SU-DHL-6 (cell line): ENCODE measurements at regions not wholly inside any gene's neighbourhood (a gene's known extent, or its start where the extent isn't known, plus 50 kb on each side); places are given as distances from the start of the nearest gene placed in this dataset.

Experiments
- H2AFZ ChIP-seq: fragments of 200-600 bp; sonication (generic); 2 replicates; pipeline ENCODE4 v1.6.1; 2014; ENCODE audit warnings: low read depth, mild to moderate bottlenecking, moderate library complexity, mixed read lengths, antibody characterized with exemption, low read length; ENCODE audit not compliant: severe bottlenecking
- H3F3A ChIP-seq: fragments of 200-600 bp; shearing (Covaris generic); 2 replicates; pipeline ENCODE4 v1.6.0; 2016; ENCODE audit warnings: antibody characterized with exemption, mild to moderate bottlenecking; ENCODE audit not compliant: insufficient read depth
- H3K27ac ChIP-seq: fragments of 200-600 bp; sonication (generic); 2 replicates; pipeline ENCODE4 v1.5.1; 2016; ENCODE audit warnings: low read depth, mild to moderate bottlenecking, low read length, moderate library complexity, mixed read lengths
- H3K27me3 ChIP-seq: fragments of 200-600 bp; sonication (generic), shearing (Covaris generic); 2 replicates; pipeline ENCODE4 v1.6.0; 2014; ENCODE audit warnings: mild to moderate bottlenecking, low read length
- H3K36me3 ChIP-seq: fragments of 200-600 bp; sonication (generic); 2 replicates; pipeline ENCODE4 v1.6.1; 2014; ENCODE audit warnings: mild to moderate bottlenecking, low read length, mixed read lengths
- H3K4me2 ChIP-seq: fragments of 300-600, 200-600 bp; shearing (Covaris generic), sonication (generic); 2 replicates; pipeline ENCODE4 v1.6.0; 2014; ENCODE audit warnings: low read length, low read depth, mild to moderate bottlenecking; ENCODE audit not compliant: poor library complexity, severe bottlenecking
- H3K4me3 ChIP-seq: fragments of 200-600 bp; sonication (generic); 2 replicates; pipeline ENCODE4 v1.5.1; 2014; ENCODE audit warnings: antibody characterized with exemption, low read length, mild to moderate bottlenecking, mixed read lengths; ENCODE audit not compliant: insufficient read depth, poor library complexity, severe bottlenecking
- H3K79me2 ChIP-seq: fragments of 200-600 bp; sonication (generic); 2 replicates; pipeline ENCODE4 v1.6.1; 2014; ENCODE audit warnings: mild to moderate bottlenecking, low read length, moderate library complexity; ENCODE audit not compliant: insufficient read depth
- H3K9ac ChIP-seq: fragments of 200-600 bp; sonication (generic); 2 replicates; pipeline ENCODE4 v1.7.0; 2014; ENCODE audit warnings: mild to moderate bottlenecking, low read length
- H3K9me2 ChIP-seq: fragments of 200-600 bp; sonication (generic); replicated peaks from 2 replicates; pipeline ENCODE4 v1.6.1; 2014; ENCODE audit warnings: low read length; ENCODE audit not compliant: insufficient read depth
- H3K9me3 ChIP-seq: fragments of 200-600 bp; sonication (generic); 2 replicates; pipeline ENCODE4 v1.6.1; 2014; ENCODE audit warnings: low read length, mixed read lengths; ENCODE audit not compliant: insufficient read depth
- H4K20me1 ChIP-seq: fragments of 200-600 bp; sonication (generic); 2 replicates; pipeline ENCODE4 v1.6.1; 2014; ENCODE audit warnings: low read depth, mild to moderate bottlenecking, antibody characterized with exemption, low read length, moderate library complexity, mixed read lengths
- EZH2phosphoT487 ChIP-seq: fragments of 200-600 bp; sonication (generic), shearing (Covaris generic); conservative IDR thresholded peaks from 2 replicates; pipeline ENCODE4 v1.6.1; 2018; ENCODE audit warnings: mild to moderate bottlenecking, antibody characterized with exemption, low read length, moderate library complexity, mixed read lengths
- TF ChIP-seq, protein P1 (sequence below): fragments of 200-600 bp; sonication (generic); IDR thresholded peaks from one replicate; pipeline ENCODE4 v1.5.1; 2017; ENCODE audit warnings: antibody characterized with exemption, mild to moderate bottlenecking, low read length, moderate library complexity; ENCODE audit not compliant: insufficient read depth, poor library complexity, severe bottlenecking

DNA sequence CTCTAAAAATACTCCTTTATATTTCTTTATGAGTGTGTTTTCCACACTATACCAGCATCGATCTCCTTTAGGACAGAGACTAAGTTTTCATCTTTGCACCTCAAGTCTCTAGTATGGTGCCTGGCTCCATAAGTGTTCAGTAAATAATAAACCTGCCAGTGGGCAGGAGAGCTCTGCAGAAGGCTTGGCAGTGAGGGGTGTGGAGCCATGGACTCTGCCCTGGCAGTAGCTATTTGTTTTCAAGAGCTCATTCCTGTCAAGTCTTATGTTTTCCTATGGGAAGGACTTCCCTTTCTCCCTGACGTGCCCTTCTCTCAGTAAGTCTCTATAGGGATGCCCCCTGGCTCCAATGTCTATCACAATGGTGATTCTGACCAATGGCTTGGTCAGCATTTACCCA, 252.2 kb downstream of the PIK3R1 start:
- Histone ChIP-seq H3K4me3 (no peak overlapping the region), H3K79me2 (no peaks in the 10 kb centered on the region), H3K36me3 (no peaks in the 10 kb centered on the region), H2AFZ (no peak overlapping the region), H4K20me1 (no peaks in the 10 kb centered on the region), H3K27ac (no peak overlapping the region), H3K9me3 (no peaks in the 10 kb centered on the region), H3K9ac (no peak overlapping the region), H3K9me2 (no peaks in the 10 kb centered on the region), H3K4me2 (no peak overlapping the region), H3F3A (no peaks in the 10 kb centered on the region), H3K27me3 (no peaks in the 10 kb centered on the region)
- no peak for TF ChIP-seq EZH2phosphoT487
- TF ChIP-seq, protein P1, sequence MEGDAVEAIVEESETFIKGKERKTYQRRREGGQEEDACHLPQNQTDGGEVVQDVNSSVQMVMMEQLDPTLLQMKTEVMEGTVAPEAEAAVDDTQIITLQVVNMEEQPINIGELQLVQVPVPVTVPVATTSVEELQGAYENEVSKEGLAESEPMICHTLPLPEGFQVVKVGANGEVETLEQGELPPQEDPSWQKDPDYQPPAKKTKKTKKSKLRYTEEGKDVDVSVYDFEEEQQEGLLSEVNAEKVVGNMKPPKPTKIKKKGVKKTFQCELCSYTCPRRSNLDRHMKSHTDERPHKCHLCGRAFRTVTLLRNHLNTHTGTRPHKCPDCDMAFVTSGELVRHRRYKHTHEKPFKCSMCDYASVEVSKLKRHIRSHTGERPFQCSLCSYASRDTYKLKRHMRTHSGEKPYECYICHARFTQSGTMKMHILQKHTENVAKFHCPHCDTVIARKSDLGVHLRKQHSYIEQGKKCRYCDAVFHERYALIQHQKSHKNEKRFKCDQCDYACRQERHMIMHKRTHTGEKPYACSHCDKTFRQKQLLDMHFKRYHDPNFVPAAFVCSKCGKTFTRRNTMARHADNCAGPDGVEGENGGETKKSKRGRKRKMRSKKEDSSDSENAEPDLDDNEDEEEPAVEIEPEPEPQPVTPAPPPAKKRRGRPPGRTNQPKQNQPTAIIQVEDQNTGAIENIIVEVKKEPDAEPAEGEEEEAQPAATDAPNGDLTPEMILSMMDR = no peak

DNA sequence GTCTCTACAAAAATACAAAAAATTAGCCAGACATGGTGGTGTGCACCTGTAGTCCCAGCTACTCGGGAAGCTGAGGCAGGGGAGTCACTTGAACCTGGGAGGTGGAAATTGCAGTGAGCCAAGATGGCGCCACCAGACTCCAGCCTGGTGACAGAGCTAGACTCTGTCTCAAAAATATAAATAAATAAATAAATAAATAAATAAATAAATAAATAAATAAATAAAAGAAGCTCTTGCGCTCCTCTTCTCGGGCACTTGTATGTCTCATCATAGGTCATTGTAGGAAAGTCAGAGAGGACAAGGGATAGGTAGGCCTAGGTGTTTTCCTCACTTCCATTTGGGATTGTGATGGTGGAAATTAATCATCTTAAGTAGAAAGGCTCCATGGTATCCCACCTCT, 252.8 kb downstream of the PIK3R1 start:
- Histone ChIP-seq H2AFZ (no peak overlapping the region), H3K27me3 (no peaks in the 10 kb centered on the region), H3K9me2 (no peaks in the 10 kb centered on the region), H4K20me1 (no peaks in the 10 kb centered on the region), H3K79me2 (no peaks in the 10 kb centered on the region), H3K27ac (no peak overlapping the region), H3F3A (no peaks in the 10 kb centered on the region), H3K9ac (no peak overlapping the region), H3K4me3 (no peak overlapping the region), H3K4me2 (no peak overlapping the region), H3K36me3 (no peaks in the 10 kb centered on the region), H3K9me3 (no peaks in the 10 kb centered on the region)
- TF ChIP-seq EZH2phosphoT487 = no peak
- TF ChIP-seq, protein P1 = no peak

DNA sequence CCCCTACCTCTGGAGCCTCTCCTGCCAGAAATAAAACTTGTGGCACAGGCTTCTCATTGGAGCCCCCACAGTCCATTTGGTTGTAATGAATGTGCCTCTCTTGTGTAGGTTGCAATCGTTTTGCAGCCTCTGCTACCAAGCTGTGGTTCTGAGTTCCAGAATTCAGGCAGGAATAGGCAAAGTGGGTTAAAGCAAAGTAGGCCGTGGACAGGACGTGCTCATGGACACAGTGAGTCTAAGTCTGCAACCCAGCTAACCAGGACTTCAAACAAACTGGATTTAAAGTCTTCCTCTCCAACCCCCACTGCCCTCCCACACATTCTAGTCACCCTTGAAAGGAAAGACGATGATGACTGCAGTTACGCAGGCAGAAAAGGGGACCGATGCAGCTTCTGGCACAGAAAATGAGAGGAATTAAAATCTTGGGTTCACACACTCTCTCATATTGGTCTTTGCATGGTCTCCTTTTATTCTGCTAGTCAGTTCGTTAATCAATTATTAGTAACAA, 260.0 kb downstream of the PIK3R1 start:
- no peak overlapping the region for H3K9ac ChIP-seq
- H3K27ac ChIP-seq = no peak overlapping the region
- no peaks in the 10 kb centered on the region for H3K9me3 ChIP-seq
- H3F3A ChIP-seq = no peaks in the 10 kb centered on the region
- H4K20me1 ChIP-seq = no peaks in the 10 kb centered on the region
- H3K9me2 ChIP-seq = no peaks in the 10 kb centered on the region
- no peak overlapping the region for H3K4me3 ChIP-seq
- H2AFZ ChIP-seq = no peak overlapping the region
- H3K36me3 ChIP-seq = no peaks in the 10 kb centered on the region
- TF ChIP-seq EZH2phosphoT487 = no peak
- TF ChIP-seq, protein P1 = no peak
- no peaks in the 10 kb centered on the region for H3K27me3 ChIP-seq
- no peak overlapping the region for H3K4me2 ChIP-seq
- no peaks in the 10 kb centered on the region for H3K79me2 ChIP-seq
